ENCODE measurements at regions not wholly inside any gene's neighbourhood (a gene's known extent, or its start where the extent isn't known, plus 50 kb on each side); places are given as distances from the start of the nearest gene placed in this dataset.

DNA sequence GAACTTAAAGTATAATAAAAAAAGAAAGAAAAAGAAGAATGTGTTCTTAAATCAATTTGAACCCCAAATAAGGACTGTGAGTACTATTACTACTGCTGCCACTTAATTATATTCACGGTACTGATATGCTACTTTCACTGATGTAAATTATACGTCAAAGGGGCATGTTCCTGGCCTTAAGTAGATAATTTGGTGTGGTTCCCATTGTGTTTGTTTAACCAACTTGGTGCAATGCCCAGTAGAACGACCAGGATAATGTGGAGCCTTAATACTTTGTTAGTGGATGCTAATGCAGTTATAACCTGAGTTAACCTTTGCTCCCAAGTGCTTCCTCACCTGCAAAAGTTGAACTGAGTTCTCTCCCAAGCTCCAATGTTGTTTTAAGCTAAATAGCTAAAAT is 142.0 kb downstream of the NR4A2 start:
- H3K36me3 Mint-ChIP-seq (ENCODE audit: low read depth) = no peaks in the 10 kb centered on the region
- H3K27ac Mint-ChIP-seq = no peak overlapping the region
- no peaks in the 10 kb centered on the region for H3K27me3 Mint-ChIP-seq
- intact Hi-C loops (cut with micrococcal nuclease) = no loop called here
- peaks cover 3% of the 10 kb centered on the region for H3K4me1 Mint-ChIP-seq
- no peaks in the 10 kb centered on the region for H3K9me3 Mint-ChIP-seq
- H3K4me3 Mint-ChIP-seq = no peak overlapping the region
- no peak for DNase-seq

DNA sequence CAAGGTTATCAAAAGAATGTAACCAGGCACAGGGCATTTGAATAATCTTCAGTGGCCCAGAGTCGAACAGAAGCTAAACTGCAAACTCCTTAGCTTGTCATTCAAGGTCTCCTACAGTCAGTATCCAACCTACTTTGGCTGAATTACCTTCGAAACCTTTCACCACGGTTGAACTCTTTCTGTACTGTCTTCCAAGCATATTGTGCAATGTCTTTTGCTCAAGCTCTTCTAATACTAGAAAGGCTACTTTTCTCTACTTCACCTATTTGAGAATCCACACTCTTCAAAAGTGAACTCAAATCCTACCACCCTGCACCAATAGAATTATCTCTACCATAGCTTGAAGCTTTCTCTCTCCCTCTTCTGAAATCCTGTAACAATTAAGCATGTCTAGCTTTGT is 142.9 kb downstream of the NR4A2 start:
- no peak for DNase-seq

DNA sequence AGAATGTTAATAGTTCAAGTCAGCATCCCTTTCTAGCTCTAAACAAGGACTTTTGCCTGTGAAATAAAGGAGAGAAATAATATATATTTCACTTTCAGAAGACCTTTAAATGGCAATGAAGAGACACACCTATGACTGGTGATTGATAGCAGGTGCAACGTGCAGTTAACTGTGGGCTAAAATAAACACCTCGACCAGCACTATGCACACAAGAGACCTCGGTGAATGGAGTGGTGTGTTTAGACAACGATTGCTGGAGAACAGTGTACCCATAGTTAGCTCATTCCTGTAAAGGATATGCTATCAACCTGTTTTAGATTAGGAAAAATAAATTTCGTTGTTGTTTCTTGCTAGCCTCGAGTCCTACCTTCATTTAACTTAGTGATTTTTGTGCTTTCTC is 143.4 kb downstream of the NR4A2 start:
- Mint-ChIP-seq H3K27ac (no peak overlapping the region), H3K4me1 (peaks cover 3% of the 10 kb centered on the region), H3K36me3 (ENCODE audit: low read depth) (no peaks in the 10 kb centered on the region), H3K9me3 (no peaks in the 10 kb centered on the region), H3K4me3 (no peak overlapping the region), H3K27me3 (no peaks in the 10 kb centered on the region)
- DNase-seq = no peak
- intact Hi-C loops (cut with micrococcal nuclease) = no loop called here

More for the DNA sequence above, 142.9 kb downstream of the NR4A2 start:
- H3K27me3 Mint-ChIP-seq = no peaks in the 10 kb centered on the region
- no peaks in the 10 kb centered on the region for H3K36me3 Mint-ChIP-seq (ENCODE audit: low read depth)
- intact Hi-C loops (cut with micrococcal nuclease) = no loop called here
- H3K27ac Mint-ChIP-seq = no peak overlapping the region
- H3K4me1 Mint-ChIP-seq = peaks cover 3% of the 10 kb centered on the region
- no peak overlapping the region for H3K4me3 Mint-ChIP-seq
- no peaks in the 10 kb centered on the region for H3K9me3 Mint-ChIP-seq

DNA sequence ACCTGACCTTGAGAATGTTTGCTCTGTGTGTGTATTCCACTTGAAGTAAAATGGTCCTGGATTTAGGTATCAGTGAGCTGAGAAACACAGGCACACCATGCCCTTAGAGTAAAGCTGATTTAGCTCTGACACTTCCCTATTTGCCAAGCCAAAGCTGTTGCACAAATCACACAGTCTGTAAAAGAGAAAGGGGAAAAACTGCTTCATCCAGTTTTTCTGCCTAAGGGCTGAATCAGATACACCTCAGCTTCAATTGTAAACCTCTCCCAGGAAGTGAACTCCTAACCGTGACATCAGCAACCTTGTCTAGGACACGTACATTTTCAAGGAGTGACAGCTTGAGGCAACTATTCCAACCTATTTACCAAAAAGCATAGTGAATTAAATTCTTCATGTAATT is 150.4 kb downstream of the NR4A2 start:
- Mint-ChIP-seq H3K9me3 (no peaks in the 10 kb centered on the region), H3K4me3 (no peak overlapping the region), H3K4me1 (no peaks in the 10 kb centered on the region), H3K36me3 (ENCODE audit: low read depth) (no peaks in the 10 kb centered on the region), H3K27me3 (no peaks in the 10 kb centered on the region), H3K27ac (no peak overlapping the region)
- no peak for DNase-seq
- intact Hi-C loops (cut with micrococcal nuclease) = no loop called here

DNA sequence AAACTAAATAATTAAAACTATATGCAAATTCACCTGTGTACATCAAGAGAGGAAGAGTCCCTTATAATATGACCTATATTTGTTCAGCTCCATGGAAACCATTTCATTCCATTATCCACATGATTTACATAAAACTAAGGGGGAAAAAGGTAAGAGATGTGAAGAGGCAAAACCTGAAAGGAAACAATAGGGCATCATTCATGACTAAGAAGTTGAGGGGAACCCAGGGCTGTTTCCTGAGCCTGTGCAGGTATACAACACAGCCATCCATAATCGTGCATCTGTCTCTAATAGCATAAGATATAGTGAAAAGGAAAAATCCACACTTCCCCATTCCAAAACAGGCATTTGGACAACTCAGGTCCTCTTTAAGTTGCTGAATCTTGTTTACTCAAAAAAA is 151.3 kb downstream of the NR4A2 start:
- DNase-seq = no peak
- intact Hi-C loops (cut with micrococcal nuclease) = no loop called here
- Mint-ChIP-seq H3K9me3 (no peaks in the 10 kb centered on the region), H3K4me1 (no peaks in the 10 kb centered on the region), H3K36me3 (ENCODE audit: low read depth) (no peaks in the 10 kb centered on the region), H3K27me3 (no peaks in the 10 kb centered on the region), H3K27ac (no peak overlapping the region), H3K4me3 (no peak overlapping the region)

DNA sequence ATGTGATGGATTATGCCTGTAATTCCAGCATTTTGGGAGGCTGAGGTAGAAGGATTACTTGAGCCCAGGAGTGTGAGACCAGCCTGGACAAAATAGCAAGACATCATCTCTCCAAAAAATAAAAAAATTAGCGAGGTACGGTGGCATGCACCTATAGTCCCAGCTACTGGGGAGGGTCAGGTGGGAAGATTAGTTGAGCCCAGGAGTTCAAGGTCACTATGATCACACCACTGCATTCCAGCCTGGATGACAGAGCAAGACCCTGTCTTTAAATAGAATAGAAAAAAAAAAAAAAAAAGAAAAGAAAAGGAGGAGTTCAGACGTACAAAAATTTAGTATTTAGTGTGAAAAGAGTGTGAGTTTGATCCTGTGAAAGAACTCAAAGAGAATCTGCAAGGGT is 154.9 kb downstream of the NR4A2 start:
- DNase-seq = no peak
- Mint-ChIP-seq H3K9me3 (no peaks in the 10 kb centered on the region), H3K36me3 (ENCODE audit: low read depth) (no peaks in the 10 kb centered on the region), H3K4me1 (no peaks in the 10 kb centered on the region), H3K27ac (no peak overlapping the region), H3K4me3 (no peak overlapping the region), H3K27me3 (no peaks in the 10 kb centered on the region)
- intact Hi-C loops (cut with micrococcal nuclease) = no loop called here

DNA sequence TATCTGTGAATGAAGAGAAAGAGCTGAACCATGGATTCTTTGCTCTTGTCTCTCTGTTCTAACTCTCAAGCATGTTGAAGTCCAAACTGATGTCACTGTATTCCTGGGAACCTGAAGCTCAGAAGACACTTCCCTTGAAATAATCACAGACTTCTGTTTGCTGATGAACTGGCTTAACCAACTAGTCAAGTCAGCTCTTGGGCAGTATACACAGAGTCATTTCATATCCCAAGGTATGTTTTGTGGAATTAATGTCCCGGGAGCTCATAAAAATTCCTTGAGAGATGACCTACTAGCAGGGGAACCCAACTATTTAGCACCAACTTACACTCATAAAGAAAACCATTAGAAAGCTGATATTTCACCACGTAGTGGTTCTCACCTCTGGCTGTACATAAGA is 156.6 kb downstream of the NR4A2 start:
- Mint-ChIP-seq H3K4me1 (no peaks in the 10 kb centered on the region), H3K27ac (no peak overlapping the region), H3K27me3 (no peaks in the 10 kb centered on the region), H3K36me3 (ENCODE audit: low read depth) (no peaks in the 10 kb centered on the region), H3K4me3 (no peak overlapping the region), H3K9me3 (no peaks in the 10 kb centered on the region)
- intact Hi-C loops (cut with micrococcal nuclease) = no loop called here
- DNase-seq = no peak

DNA sequence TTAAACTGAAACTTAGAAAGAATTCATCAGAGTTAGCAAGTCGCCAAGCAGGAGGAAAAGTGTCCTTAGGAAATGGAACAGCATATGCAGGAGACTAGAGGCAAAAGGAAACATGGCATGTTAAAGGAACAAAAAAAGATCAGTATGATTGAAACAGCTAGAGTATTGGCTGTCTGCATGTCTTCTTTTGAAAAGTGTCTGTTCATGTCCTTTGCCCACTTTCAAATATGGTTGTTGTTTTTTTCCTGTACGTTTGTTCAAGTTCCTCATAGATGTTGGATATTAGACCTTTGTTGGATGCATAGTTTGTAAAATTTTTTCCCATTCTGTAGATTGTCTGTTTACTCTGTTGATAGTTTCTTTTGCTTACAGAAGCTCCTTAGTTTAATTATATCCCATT is 161.6 kb downstream of the NR4A2 start:
- Mint-ChIP-seq H3K4me3 (no peak overlapping the region), H3K27ac (no peak overlapping the region), H3K27me3 (no peaks in the 10 kb centered on the region), H3K4me1 (no peaks in the 10 kb centered on the region), H3K36me3 (ENCODE audit: low read depth) (no peaks in the 10 kb centered on the region), H3K9me3 (no peaks in the 10 kb centered on the region)
- DNase-seq = no peak
- intact Hi-C loops (cut with micrococcal nuclease) = no loop called here

DNA sequence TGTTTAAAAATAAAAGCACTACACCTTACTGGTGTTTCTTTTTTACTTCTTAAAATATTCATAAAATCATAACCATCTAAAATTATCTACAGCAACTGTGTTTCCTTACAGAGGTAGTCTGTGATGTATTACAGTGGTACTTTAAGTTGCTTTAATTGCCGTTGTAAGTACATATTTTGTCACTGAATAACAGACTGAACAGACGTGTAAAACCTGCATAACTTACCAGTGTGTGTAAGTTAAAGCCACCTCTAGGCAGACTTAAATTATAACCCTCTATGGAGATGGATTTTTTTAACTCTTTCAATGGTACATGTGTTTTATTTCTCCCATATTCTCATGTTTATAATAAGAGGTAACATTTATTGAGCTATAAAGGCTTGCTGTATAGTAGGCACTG is 166.8 kb downstream of the NR4A2 start:
- DNase-seq = no peak
- Mint-ChIP-seq H3K27ac (no peak overlapping the region), H3K4me3 (no peak overlapping the region)

DNA sequence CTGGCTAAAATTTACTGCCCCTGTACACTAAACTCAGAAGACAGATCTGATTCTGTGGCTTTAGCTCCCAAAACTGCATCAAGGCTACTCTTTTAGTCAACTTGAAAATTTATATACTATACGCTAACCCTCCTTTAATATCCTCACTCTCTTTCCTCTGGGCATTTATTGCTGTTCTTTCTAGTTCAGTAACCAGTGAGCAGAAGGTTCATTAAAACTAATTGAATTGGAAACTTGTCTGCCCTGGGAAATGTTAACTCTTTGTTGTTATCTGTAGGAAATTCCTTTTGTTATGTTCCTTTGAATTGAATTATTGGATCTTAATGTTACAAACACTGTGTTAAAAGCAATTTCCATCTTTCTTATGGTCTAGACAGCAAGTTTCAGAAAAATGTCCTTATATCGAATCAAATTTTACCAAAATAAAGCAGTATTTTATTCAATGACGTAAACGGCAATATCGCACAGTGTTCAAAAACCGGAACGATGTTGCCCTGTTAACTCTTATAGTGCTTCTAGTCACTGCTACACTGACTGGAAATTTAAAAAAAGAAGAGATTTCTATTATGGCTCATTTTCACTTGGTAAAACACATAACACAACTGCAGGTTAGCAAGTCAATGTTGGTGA is 168.3 kb downstream of the NR4A2 start:
- Mint-ChIP-seq H3K9me3 (no peaks in the 10 kb centered on the region), H3K4me3 (no peak overlapping the region), H3K4me1 (no peaks in the 10 kb centered on the region), H3K36me3 (ENCODE audit: low read depth) (no peaks in the 10 kb centered on the region), H3K27me3 (peaks cover 2% of the 10 kb centered on the region), H3K27ac (no peak overlapping the region)
- DNase-seq = no peak
- intact Hi-C loops (cut with micrococcal nuclease) = no loop called here

More for the DNA sequence above, 166.8 kb downstream of the NR4A2 start:
- H3K4me1 Mint-ChIP-seq = no peaks in the 10 kb centered on the region
- H3K36me3 Mint-ChIP-seq (ENCODE audit: low read depth) = no peaks in the 10 kb centered on the region
- H3K27me3 Mint-ChIP-seq = peaks cover 2% of the 10 kb centered on the region
- no peaks in the 10 kb centered on the region for H3K9me3 Mint-ChIP-seq
- intact Hi-C loops (cut with micrococcal nuclease) = no loop called here

DNA sequence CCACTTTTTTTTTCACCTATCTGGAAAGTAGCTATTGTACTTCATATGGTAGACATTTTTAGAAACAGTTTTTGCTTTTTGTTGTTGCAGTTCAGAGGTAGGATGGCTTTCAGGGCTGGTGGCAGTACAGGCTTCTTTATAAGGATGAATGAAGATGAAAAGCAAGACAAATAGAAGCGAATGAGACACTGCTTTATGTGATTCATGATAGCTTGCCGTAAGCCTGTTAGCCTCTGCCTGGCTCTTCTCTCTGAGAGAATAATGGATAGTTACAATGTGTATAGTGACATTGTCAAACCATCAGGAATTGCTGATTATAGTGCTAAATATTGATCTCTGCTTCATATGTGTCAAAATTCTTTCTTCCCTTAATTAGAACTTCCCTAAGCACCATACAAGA is 173.7 kb downstream of the NR4A2 start:
- no peak overlapping the region for H3K4me3 Mint-ChIP-seq
- intact Hi-C loops (cut with micrococcal nuclease) = no loop called here
- H3K27me3 Mint-ChIP-seq = peaks cover 4% of the 10 kb centered on the region
- no peak overlapping the region for H3K27ac Mint-ChIP-seq
- no peaks in the 10 kb centered on the region for H3K36me3 Mint-ChIP-seq (ENCODE audit: low read depth)
- DNase-seq = no peak
- H3K9me3 Mint-ChIP-seq = no peaks in the 10 kb centered on the region
- H3K4me1 Mint-ChIP-seq = no peaks in the 10 kb centered on the region

DNA sequence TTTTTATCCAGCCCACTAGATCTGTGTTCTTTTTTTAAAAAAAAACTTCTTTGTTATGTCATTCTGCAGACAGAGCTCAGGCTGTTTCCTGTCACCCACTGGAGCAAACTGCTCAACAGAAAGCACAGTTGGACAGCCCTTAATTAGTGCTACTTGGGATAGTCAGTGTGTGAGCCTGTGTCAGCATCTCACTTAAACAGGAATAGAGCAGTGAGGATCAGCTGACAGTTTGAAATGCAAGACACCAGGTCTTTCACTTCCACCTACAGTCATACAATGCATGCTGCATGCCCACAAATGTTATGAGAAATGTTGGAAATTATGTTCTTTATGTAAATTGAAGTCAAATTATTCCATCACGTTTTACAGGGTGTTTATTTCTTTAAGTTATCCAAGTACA is 174.9 kb downstream of the NR4A2 start:
- H3K4me3 Mint-ChIP-seq = no peak overlapping the region
- H3K9me3 Mint-ChIP-seq = no peaks in the 10 kb centered on the region
- no peak for DNase-seq

DNA sequence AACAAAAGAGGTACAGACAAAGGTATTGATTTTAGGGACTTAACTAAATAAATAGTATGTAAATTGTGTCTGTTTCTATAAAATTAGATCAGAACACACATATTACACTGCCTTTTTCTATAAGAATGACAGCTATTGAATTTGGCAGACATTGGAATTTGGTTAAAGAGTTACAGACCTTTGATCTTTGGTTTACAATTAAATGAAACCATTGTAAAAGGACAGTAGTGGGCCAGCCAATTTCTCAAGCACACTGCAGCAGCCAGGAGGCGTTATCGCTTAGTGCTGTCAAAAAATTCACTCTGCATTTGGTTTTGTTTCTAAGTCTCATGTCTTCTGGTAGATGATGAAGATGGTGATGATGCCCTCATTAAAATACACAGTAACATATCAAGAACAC is 175.9 kb downstream of the NR4A2 start:
- Mint-ChIP-seq H3K4me1 (no peaks in the 10 kb centered on the region), H3K36me3 (ENCODE audit: low read depth) (no peaks in the 10 kb centered on the region), H3K4me3 (no peak overlapping the region), H3K27me3 (peaks cover 2% of the 10 kb centered on the region), H3K9me3 (no peaks in the 10 kb centered on the region), H3K27ac (no peak overlapping the region)
- no peak for DNase-seq
- intact Hi-C loops (cut with micrococcal nuclease) = no loop called here

More for the DNA sequence above, 174.9 kb downstream of the NR4A2 start:
- Mint-ChIP-seq H3K4me1 (no peaks in the 10 kb centered on the region), H3K36me3 (ENCODE audit: low read depth) (no peaks in the 10 kb centered on the region), H3K27ac (no peak overlapping the region), H3K27me3 (peaks cover 4% of the 10 kb centered on the region)
- intact Hi-C loops (cut with micrococcal nuclease) = no loop called here

DNA sequence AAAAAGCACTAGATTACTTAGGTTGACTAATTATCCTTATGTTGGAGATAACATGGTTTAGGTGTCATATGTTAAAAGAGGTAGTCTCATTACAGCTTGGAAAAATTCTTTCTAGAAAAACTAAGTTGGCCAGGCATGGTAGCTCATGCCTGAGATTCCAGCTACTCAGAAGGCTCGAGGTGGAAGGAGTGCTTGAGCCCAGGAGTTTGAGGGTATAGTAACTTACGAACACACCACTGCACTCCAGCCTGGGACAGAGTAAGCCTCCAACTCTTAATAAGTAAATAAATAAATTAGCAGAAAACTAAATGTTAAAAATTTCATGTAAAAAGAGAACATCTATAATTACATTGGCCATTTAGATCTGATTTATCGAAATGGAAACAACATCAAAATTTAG is 177.2 kb downstream of the NR4A2 start:
- no peak for DNase-seq
- intact Hi-C loops (cut with micrococcal nuclease) = no loop called here
- Mint-ChIP-seq H3K4me1 (no peaks in the 10 kb centered on the region), H3K9me3 (no peaks in the 10 kb centered on the region), H3K27me3 (peaks cover 2% of the 10 kb centered on the region), H3K4me3 (no peak overlapping the region), H3K27ac (no peak overlapping the region), H3K36me3 (ENCODE audit: low read depth) (no peaks in the 10 kb centered on the region)

DNA sequence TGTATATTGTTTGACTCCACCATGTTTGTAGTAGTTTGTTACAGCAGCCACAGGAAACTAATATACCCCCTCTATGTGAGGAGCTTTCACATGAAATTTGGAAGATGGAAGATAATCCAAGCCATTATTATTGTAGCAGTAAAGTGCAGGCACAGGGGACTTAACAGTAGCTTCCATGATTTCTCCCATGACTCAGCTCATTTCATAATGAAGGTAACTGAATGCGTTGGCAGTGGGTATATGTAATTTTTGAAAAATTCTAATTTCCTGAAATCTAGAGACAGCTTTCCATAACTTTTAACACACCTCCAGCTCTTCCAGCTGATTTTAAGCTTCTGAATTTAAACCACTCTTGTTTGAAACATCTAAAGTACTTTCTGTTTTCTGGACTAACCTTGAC is 181.2 kb downstream of the NR4A2 start:
- no peak for DNase-seq
- no peaks in the 10 kb centered on the region for H3K36me3 Mint-ChIP-seq (ENCODE audit: low read depth)
- no peaks in the 10 kb centered on the region for H3K4me1 Mint-ChIP-seq
- intact Hi-C loops (cut with micrococcal nuclease) = no loop called here
- H3K4me3 Mint-ChIP-seq = no peak overlapping the region
- no peaks in the 10 kb centered on the region for H3K27me3 Mint-ChIP-seq
- no peaks in the 10 kb centered on the region for H3K9me3 Mint-ChIP-seq
- no peak overlapping the region for H3K27ac Mint-ChIP-seq

All from activated CD4-positive, alpha-beta T cell treated with anti-CD3 and anti-CD28 coated beads, Interleukin-2, amount 10 ng/mL, durations not matched to agents 24 days and 14 days (primary cell).